NCI-H82 treated with DMSO at 0.1 percent for 48 hours (cell line): ENCODE measurements at regions not wholly inside any gene's neighbourhood (a gene's known extent, or its start where the extent isn't known, plus 50 kb on each side); places are given as distances from the start of the nearest gene placed in this dataset.
"Not testable (repeated sequence)": the region's sequence is repeated elsewhere in the genome, so short reads cannot be mapped to it uniquely, and the experiment has no call there.

ENCODE experiments used
- DNase-seq: peaks from one replicate; lab custom pipeline; 2025; ENCODE audit not compliant: unreplicated experiment; lab: John Stamatoyannopoulos, UW

GRCh38 chr1:24268555-24268954, 50.6 kb upstream of the GRHL3 start:
- DNase-seq: not testable (repeated sequence)

- DNase-seq: no peak
Measured at GRCh38 chr1:24266998-24267397, 52.2 kb upstream of the GRHL3 start.

- no peak for DNase-seq
Measured at GRCh38 chr1:24266398-24266941, 52.7 kb upstream of the GRHL3 start.

- no peak for DNase-seq
Measured at GRCh38 chr1:24263746-24264145, 55.4 kb upstream of the GRHL3 start.

GRCh38 chr1:24263211-24263610, 55.9 kb upstream of the GRHL3 start:
- no peak for DNase-seq

GRCh38 chr1:24261977-24262376, 57.2 kb upstream of the GRHL3 start:
- DNase-seq: no peak

GRCh38 chr1:24258735-24259424, 60.3 kb upstream of the GRHL3 start:
- no peak for DNase-seq

GRCh38 chr1:24257373-24257772, 61.8 kb upstream of the GRHL3 start:
- DNase-seq: no peak

GRCh38 chr1:24256687-24257086, 62.5 kb upstream of the GRHL3 start:
- no peak for DNase-seq

GRCh38 chr1:24255226-24255625, 63.9 kb upstream of the GRHL3 start:
- DNase-seq: no peak

GRCh38 chr1:24254783-24255182, 64.4 kb upstream of the GRHL3 start:
- no peak for DNase-seq

GRCh38 chr1:24253571-24253970, 65.6 kb upstream of the GRHL3 start:
- DNase-seq: no peak

- DNase-seq: no peak
Measured at GRCh38 chr1:24252185-24252780, 65.2 kb upstream of the IFNLR1 start.

GRCh38 chr1:24251501-24251900, 64.4 kb upstream of the IFNLR1 start:
- no peak for DNase-seq

GRCh38 chr1:24250791-24251190, 63.7 kb upstream of the IFNLR1 start:
- DNase-seq: no peak

- DNase-seq: no peak
Measured at GRCh38 chr1:24250224-24250623, 63.1 kb upstream of the IFNLR1 start.

GRCh38 chr1:24248859-24249258, 61.8 kb upstream of the IFNLR1 start:
- no peak for DNase-seq

- DNase-seq: not testable (repeated sequence)
Measured at GRCh38 chr1:24247337-24247736, 60.2 kb upstream of the IFNLR1 start.

GRCh38 chr1:24244519-24245268, 57.6 kb upstream of the IFNLR1 start:
- peak; percentile 55 for DNase-seq

- no peak for DNase-seq
Measured at GRCh38 chr1:24237750-24238395, 50.8 kb upstream of the IFNLR1 start.

GRCh38 chr1:24236789-24237371, 49.8 kb upstream of the IFNLR1 start:
- DNase-seq: no peak
